Omental fat pad (tissue), 3 donors: ENCODE measurements at regions not wholly inside any gene's neighbourhood (a gene's known extent, or its start where the extent isn't known, plus 50 kb on each side); places are given as distances from the start of the nearest gene placed in this dataset.

Experiments used
- ATAC-seq: fragments of 150-250 bp; one replicate; pipeline ENCODE4 v1.9.1; 2016; ENCODE audit warnings: mild to moderate bottlenecking, moderate library complexity; ENCODE audit not compliant: low FRiP score
- DNase-seq: peaks from one replicate; pipeline ENCODE4 v3.0.0-alpha.2; 2019; ENCODE audit warnings: low spot score
- CTCF ChIP-seq, 3 donors: fragments of 450-650 bp; IDR thresholded peaks; one replicate each; pipeline ENCODE4 v1.5.1; 2016 to 2017; ENCODE audit warnings: antibody characterized with exemption in 3 of 3, mild to moderate bottlenecking in 3 of 3, moderate library complexity in 2 of 3

GRCh38 chr10:11661441-11661840 lies 50.0 kb upstream of the USP6NL start:
- ATAC-seq = no peak
- DNase-seq = no peak
- no peak for TF ChIP-seq CTCF (IDR thresholded peaks at IDR 0.05)
